EH (cell line): ENCODE measurements at regions not wholly inside any gene's neighbourhood (a gene's known extent, or its start where the extent isn't known, plus 50 kb on each side); places are given as distances from the start of the nearest gene placed in this dataset.
"Not testable (repeated sequence)": the region's sequence is repeated elsewhere in the genome, so short reads cannot be mapped to it uniquely, and the experiment has no call there.

ENCODE experiments used
- DNase-seq: peaks from one replicate; pipeline ENCODE4 v3.0.0-alpha.2; 2015; ENCODE audit warnings: low read depth

DNA sequence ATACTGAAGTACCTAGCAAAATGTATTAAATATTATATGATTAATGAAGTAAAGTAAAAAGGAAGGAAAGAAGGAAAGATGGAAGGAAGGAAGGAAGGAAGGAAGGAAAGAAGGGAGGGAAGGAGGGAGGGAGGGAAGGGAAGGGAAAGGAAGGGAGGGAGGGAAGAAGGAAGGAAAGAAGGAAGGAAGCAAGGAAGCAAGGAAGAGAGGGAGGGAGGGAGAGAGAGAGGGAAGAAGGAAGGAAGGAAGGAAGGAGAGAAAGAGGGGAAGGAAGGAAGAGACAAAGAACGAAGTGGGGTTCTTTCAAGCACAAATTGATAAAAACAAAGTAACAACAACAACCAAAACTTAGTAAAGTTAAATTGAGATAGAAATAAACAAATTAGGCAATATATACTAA is 622.3 kb upstream of the ADGRB3 start:
- DNase-seq, result no peak

DNA sequence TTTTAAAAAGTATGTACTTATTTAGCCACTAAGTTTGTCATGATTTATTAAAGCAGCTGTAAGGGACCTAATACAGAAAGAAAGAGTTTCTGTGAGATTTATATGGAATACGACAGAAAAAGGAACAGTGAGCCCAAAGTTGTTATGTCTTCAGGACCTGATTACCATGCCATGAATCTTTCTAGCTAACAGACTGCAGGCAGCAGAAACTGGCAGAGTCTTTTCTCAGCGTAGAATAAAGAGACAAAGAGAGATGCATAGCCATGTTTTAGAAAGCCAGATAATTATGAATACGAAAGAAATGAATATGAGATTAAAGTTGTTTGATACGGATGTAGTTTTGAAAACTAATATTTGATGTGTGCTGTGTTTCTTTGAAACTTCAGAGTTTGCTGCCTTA is 624.1 kb upstream of the ADGRB3 start:
- DNase-seq, result no peak

DNA sequence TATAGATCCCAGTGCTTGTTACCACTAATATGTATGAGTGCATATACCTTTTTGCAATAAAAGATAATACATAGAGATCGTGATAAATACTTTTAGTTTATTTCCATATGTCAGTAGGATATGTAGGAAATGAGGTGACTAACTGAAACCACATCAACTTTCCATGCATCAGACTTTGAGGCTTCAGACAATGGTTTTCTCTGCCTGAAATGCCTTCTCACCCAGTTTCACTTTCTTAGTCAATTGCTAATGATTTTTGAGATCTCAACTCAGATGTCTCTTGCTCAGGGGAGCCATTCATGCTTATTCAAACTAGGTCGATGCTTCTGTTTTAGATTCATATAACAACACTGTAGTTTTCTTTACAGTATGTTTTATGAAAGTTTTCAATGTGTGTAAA is 626.6 kb upstream of the ADGRB3 start:
- no peak for DNase-seq

DNA sequence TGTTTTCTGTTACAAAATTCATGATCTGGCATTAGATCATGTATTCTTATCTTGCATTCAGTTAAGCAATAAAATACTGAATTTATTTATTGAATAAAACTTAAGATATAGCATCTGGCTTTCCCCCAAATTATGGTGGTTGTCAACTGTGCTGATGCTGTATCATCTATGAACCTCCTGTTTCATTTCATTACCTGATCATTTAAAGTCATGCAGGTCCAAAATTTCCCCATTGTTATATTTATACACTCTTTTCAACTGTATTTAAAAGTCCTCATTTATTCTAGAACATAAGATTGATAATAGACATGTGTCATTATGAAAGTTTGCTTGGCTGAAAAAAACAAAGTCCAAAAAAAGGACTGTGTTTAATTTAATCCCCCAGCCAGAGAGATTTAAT is 627.4 kb upstream of the ADGRB3 start:
- no peak for DNase-seq

- no peak for DNase-seq
Observed at GRCh38 chr6:67986694-67987232, 648.3 kb upstream of the ADGRB3 start.

GRCh38 chr6:67976486-67976885 is 658.6 kb upstream of the ADGRB3 start:
- DNase-seq, result no peak

DNA sequence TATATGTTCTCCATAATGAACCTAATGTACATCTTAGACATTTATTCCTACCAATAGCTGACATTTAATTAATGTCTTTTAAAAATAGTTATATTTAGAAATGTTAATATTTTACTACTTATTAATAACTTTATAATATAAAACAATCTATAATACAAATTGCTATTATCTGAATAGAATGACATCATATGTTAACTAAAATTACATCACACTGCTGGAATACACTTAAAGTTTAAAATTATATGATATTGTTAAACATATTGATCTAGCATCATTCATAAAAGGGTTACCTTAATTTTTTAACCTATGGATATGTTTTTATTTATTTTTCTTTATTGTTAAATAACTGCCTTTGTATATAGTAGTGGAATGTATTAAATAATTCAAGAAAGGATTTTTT is 660.2 kb upstream of the ADGRB3 start:
- DNase-seq, result no peak

- no peak for DNase-seq
Observed at GRCh38 chr6:67971812-67972211, 663.3 kb upstream of the ADGRB3 start.

DNA sequence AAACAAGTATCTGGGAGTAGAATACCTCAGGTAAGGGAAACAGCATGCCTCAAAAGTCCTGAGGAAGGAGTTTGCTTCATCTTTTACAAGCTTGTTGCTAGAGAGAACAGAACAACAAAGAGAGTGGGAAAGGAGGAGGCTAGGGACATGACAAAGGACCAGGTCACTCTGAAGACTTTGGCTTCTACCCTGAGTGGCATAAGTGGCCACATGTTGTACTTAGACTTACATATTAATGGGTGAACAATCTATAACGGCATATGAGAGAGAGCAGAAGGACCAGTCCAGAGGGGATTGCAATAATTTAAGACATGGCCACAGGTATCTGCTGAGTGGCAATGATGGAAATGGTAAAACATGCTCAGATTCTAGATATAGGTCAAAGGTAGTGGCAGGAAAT is 668.3 kb upstream of the ADGRB3 start:
- no peak for DNase-seq

DNA sequence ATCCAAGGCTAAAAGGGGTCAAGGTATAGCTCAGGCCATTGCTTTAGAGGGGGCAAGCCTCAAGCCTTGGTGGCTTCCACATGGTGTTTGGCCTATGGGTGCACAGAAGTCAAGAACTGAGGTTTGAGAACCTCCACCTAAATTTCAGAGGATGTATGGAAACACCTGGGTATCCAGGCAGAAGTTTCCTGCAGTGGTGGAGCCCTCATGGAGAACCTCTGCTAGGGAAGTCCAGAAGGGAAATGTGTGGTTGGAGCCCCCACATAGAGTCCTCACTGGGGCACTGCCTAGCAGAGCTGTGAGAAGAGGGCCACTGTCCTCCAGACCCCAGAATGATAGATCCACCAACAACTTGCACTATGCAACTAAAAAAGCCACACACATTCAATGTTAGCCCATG is 678.7 kb upstream of the ADGRB3 start:
- no peak for DNase-seq

DNA sequence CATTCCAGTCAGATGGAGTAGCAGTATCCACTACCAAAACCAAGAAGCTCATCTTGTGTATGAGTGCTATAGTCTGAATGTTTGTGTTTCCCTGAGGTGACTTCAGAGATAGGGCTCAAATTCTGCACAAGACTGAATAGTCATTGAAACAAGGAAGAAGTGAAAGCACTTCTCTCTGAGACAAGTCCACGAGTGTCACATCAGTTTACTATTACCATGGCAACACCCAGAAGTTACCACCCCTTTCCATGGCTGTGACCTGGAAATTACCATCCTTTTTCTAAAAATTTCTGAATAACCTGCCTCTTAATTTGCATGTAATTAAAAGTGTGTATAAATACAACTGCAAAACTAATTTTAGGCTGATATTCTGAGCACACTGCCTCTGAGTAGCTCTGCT is 682.1 kb upstream of the ADGRB3 start:
- DNase-seq, result no peak

DNA sequence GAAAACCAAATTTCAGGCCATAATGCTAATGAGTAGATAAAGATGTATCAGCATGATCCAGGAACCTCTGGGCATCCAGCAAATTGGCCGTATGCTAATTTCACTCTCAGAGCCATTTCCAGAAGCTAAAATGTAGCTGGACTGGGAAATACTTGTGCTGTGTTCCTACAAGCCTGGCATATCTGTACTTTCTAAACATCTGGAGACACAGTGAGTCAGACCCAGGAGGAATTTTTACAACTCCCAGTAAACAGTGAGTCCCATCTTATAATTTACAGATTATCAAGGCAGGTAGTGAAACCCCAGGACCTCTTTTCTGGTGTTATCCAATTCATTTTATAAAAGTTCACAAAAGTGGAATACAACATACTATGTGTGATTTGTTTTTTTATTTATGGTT is 683.0 kb upstream of the ADGRB3 start:
- DNase-seq, result no peak

DNA sequence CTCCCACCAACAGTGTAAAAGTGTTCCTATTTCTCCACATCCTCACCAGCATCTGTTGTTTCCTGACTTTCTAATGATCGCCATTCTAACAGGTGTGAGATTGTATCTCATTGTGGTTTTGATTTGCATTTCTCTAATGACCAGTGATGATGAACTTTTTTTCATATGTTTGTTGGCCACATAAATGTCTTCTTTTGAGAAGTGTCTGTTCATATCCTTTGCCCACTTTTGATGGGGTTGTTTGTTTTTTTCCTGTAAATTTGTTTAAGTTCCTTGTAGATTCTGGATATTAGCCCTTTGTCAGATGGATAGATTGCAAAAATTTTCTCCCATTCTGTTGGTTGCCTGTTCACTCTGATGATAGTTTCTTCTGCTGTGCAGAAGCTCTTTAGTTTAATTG is 687.3 kb upstream of the ADGRB3 start:
- not testable (repeated sequence) for DNase-seq

DNA sequence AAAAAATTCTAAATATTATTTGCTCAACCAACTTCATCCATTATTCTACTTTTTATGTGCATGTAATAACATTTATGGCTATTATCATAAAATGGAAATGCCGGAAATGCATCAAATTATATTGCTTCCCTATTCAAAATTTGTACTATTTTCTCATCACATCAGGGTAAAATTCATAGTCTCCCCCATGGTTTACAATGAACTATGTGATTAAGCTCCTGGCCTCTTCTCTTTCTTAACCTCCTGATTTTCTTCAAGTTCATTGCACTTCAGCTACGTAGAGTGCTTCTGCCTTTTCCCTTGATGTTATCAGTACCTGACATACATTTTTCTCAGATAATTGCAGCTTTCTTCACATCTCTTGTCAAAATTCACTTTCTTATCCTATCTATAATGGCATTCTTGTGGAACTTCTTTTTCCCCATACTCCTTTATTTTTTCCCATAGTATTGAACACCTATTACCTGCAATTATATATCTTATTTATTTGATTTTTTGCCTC is 699.1 kb upstream of the ADGRB3 start:
- no peak for DNase-seq

DNA sequence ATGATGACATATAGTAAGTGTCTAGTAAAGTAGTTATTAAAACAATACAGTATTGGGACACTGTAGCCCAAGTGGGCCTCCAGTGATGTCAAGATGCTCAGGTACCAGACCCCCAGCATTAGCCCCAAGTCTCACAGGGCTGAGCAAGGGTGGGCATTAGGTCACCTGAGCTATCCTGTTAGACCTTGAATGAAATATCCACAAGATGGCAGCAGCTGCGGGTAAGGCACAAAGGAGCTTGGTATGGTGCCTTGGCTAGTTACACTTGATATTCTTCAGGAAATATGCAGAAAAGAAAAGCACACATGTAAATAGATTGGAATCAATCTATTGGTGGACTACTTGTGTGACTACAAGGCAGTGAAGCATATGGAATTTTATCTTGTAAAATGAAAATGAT is 701.8 kb upstream of the ADGRB3 start:
- no peak for DNase-seq

- DNase-seq, result not testable (repeated sequence)
Observed at GRCh38 chr6:67922588-67922987, 712.5 kb upstream of the ADGRB3 start.

- not testable (repeated sequence) for DNase-seq
Observed at GRCh38 chr6:67920040-67920439, 715.0 kb upstream of the ADGRB3 start.

DNA sequence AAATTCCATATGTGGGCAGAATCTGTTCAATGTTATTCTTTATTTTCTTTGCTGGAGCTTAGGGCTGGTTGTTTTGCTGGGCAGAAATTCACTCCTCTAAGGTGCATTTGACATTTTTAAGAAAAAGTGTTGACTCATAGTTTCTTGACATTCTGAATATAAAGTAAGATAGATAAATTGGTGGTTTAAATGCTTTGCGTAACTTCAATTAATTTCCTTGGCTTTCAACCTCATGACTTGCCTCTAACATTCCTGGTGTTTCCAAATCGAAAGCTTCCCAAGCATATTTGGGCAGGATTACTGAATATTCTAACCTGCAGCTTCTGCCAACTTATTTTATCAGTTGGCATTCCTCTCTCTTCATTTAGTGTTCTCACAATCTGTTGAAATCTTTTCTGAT is 718.7 kb upstream of the ADGRB3 start:
- no peak for DNase-seq

DNA sequence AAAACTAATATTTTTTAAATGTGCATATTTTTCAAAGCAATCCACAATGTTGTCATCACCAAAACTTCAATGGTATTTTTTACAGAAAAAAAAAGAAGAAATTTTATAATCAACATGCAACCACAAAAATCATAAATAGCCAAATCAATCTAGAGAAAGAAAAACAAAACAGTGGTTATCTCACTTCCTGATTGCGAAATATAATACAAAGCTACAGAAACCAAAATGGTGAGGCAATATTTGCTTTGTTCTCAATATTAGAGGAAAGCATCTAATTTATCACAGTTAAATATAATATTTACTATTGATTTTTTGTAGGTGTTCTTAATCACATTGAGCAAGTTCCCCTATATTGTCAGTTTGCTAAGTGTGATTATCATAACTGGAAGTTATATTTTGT is 720.7 kb upstream of the ADGRB3 start:
- DNase-seq, result no peak

GRCh38 chr6:67909354-67909753 is 725.7 kb upstream of the ADGRB3 start:
- no peak for DNase-seq

GRCh38 chr6:67908379-67908778 is 726.7 kb upstream of the ADGRB3 start:
- DNase-seq, result no peak

GRCh38 chr6:67904735-67905134 is 730.3 kb upstream of the ADGRB3 start:
- not testable (repeated sequence) for DNase-seq

- no peak for DNase-seq
Observed at GRCh38 chr6:67898875-67899274, 736.2 kb upstream of the ADGRB3 start.

DNA sequence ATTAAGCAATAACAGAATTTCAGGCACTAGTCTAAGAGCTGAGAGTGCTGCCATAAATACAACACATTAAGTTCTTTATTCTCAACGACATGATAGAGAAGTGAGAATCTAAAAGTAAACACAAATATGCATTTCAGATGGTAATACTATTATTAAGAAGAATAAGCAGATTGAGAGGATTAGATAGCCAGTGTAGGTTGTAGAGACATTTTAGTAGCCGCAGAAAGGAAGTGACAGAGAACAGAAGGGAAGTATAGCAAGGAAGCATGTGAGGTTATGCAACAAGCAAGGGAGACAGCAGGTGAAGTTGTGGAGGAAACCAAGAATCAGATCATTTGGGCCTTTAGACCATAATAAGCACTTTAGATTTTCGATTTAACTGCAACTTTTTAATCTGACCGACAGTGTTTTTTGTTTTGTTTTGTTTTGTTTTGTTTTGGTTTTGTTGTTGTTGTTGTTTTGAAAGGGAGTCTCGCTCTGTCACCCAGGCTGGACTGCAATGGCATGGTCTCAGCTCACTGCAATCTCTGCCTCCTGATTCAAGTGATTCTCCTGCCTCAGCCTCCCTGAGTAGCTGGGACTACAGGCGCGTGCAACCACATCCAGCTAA is 737.0 kb upstream of the ADGRB3 start:
- DNase-seq, result no peak
